LNCaP clone FGC (cell line): ENCODE measurements at regions not wholly inside any gene's neighbourhood (a gene's known extent, or its start where the extent isn't known, plus 50 kb on each side); places are given as distances from the start of the nearest gene placed in this dataset.
"Not testable (repeated sequence)": the region's sequence is repeated elsewhere in the genome, so short reads cannot be mapped to it uniquely, and the experiment has no call there.

ENCODE experiments used
- DNase-seq: peaks from one replicate; pipeline ENCODE4 v3.0.0-alpha.2; 2011; ENCODE audit warnings: low read depth
- H3K4me3 ChIP-seq: 2 replicates; pipeline ENCODE4 v1.5.1; 2011; ENCODE audit warnings: mild to moderate bottlenecking, low read depth, low read length, control low read depth
- TF ChIP-seq, protein P1 (sequence below): IDR thresholded peaks from 2 replicates; pipeline ENCODE4 v1.5.1; 2012; ENCODE audit warnings: mild to moderate bottlenecking; ENCODE audit not compliant: control insufficient read depth, insufficient read depth; ENCODE audit errors: extremely low read depth

DNA sequence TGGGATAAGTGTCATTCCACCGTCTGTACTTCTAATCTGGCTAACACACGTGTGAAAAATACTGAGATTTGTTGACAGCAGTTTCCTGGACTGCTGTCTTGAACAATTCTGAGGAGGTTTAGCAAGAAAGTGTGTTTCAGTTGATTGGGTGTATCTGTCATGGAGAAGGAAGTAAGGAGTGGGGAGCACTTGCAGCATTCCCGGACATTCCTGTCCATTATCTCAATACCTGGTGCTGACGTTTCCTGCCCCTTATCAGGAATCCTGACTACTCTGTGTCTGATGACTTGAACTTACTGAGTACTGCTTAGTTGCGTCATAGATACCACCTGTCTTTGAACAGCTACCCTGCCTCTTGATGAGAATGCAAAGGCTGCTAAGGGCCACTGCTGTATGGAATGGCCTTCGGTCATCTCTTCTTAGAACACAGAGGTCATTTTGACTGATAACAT, 72.0 kb upstream of the VKORC1L1 start:
- TF ChIP-seq, protein P1, sequence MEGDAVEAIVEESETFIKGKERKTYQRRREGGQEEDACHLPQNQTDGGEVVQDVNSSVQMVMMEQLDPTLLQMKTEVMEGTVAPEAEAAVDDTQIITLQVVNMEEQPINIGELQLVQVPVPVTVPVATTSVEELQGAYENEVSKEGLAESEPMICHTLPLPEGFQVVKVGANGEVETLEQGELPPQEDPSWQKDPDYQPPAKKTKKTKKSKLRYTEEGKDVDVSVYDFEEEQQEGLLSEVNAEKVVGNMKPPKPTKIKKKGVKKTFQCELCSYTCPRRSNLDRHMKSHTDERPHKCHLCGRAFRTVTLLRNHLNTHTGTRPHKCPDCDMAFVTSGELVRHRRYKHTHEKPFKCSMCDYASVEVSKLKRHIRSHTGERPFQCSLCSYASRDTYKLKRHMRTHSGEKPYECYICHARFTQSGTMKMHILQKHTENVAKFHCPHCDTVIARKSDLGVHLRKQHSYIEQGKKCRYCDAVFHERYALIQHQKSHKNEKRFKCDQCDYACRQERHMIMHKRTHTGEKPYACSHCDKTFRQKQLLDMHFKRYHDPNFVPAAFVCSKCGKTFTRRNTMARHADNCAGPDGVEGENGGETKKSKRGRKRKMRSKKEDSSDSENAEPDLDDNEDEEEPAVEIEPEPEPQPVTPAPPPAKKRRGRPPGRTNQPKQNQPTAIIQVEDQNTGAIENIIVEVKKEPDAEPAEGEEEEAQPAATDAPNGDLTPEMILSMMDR: no peak
- DNase-seq: no peak
- H3K4me3 ChIP-seq: no peak overlapping the region

DNA sequence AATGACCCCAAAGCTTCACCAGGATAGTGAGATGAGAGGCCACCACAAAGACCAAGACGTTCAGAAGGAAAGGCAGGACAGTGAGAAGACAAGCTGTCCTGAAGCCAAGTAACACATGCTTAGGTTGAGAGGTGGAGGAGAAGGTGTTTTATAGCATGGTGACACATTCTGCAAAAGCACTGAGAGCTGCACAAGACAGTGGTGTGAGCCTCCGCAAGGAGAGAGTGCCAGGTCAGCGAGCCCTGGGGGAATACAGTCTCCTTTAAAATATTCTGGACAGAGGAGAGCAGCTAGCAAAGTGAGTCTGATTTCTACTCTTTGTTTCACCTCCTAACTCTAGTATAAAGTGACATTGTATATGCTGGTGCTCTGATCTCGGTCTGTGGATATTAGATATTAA, 68.0 kb upstream of the VKORC1L1 start:
- DNase-seq: no peak
- TF ChIP-seq, protein P1: no peak
- no peak overlapping the region for H3K4me3 ChIP-seq

- not testable (repeated sequence) for H3K4me3 ChIP-seq, DNase-seq
Measured at GRCh38 chr7:65807067-65807466, 65.8 kb upstream of the VKORC1L1 start.

DNA sequence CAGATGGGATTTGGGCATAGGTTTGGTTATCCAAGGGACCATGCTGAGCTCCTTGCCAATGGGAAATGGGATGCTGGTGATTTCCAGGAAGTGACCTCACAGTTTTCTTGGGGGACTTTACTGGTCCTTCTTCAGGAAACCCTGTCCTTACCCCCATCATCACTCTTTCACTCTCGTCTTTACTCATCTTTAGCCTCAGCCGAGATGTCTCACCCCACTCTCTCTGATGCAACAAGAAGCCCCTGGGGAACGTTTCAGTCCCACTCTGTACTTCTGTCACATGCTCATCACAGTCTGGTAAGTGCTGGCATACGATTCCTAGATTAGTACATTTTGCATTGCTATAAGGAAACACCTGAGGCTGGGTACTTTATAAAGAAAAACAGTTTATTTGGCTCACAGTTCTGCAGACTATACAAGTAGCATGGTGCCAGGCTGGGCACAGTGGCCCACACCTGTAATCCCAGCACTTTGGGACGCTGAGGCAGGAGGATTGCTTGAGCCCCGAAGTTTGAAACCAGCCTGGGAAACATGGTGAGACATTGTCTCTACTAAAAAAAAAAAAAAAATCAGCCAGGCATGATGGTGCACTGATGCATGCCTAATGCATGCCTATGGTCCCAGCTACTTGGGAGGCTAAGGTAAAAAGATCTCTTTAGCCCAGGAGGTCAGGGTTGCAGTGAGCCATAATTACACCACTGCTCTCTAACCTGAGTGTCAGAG, 63.5 kb upstream of the VKORC1L1 start:
- TF ChIP-seq, protein P1: no peak
- H3K4me3 ChIP-seq: no peak overlapping the region
- DNase-seq: no peak

DNA sequence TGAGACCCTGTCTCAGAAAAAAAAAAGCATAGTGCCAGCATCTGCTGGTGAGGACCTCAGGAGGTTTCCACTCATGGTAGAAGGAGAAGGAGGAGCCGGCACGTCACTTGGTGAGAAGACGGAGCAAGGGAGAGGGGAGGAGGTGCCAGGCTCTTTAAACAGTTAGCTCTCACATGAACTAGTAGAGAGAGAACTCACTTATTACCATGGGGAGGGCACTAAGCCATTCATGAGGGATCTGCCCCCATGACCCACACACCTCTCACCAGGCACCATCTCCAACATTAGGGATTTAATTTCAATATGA, 62.9 kb upstream of the VKORC1L1 start:
- H3K4me3 ChIP-seq: no peak overlapping the region

DNA sequence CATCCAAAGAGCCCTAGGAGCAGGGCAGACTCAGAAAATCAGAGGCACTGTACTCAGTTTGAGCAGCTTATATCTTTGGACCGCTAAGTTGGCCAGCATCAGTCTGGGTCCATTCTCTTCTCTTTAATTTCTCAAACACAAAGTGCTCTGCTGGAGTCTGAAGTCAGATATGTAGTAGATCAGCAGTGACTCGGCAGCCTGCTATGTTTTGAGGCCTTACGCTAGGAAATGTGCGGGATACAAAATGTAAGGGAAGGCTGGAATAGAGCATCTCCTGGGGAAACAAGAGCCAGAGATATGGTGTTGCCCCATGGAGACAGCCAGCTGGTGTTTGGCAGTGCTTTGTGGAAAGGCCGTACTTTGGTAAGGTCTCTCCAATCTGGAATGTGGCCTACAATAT, 60.6 kb upstream of the VKORC1L1 start:
- DNase-seq: no peak
- TF ChIP-seq, protein P1: no peak
- no peak overlapping the region for H3K4me3 ChIP-seq

More for the DNA sequence above, 62.9 kb upstream of the VKORC1L1 start:
- no peak for DNase-seq
- TF ChIP-seq, protein P1: no peak

DNA sequence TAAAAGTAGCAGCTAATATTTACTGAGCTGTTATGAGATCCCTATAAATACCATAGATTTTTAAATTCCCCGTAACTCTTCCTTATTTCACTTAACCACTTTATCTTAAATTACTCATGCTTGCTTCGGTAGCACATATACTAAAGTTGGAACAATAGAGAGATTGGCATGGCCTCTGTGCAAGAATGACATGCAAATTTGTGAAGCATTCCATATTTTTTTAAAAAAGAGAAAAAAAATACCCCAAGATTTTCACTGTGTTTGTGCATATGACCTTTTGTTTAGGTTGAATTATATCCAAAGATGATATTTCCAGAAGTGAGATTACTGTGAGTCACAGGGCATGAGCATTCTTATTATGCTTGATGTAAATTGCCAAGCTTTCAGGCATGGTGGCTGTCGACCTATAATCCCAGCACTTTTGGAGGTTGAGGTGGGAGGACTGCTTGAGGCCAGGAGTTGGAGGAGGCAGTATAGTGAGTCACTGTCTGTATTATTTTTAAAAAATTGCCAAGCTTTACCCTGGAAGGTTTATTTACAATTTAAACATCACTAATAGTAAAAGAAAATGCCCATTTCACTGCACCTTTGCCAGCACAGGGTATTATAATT, 58.2 kb upstream of the VKORC1L1 start:
- not testable (repeated sequence) for DNase-seq, H3K4me3 ChIP-seq

- TF ChIP-seq, protein P1: no peak
- DNase-seq: no peak
- H3K4me3 ChIP-seq: no peak overlapping the region
Measured at GRCh38 chr7:65820287-65820950, 52.5 kb upstream of the VKORC1L1 start.
